Heart right ventricle (tissue), 16 donors: ENCODE measurements at regions not wholly inside any gene's neighbourhood (a gene's known extent, or its start where the extent isn't known, plus 50 kb on each side); places are given as distances from the start of the nearest gene placed in this dataset.

Experiments used
- ATAC-seq, 8 donors: fragments of 200-7000 bp; cut with Tn5 transposase; one replicate each; pipeline ENCODE4 v1.9.1; 2020; ENCODE audit warnings: mild to moderate bottlenecking in 8 of 8, moderate library complexity in 8 of 8, moderate number of reproducible peaks in 1 of 8
- DNase-seq, 2 donors: peaks; one replicate each; pipeline ENCODE4 v3.0.0-alpha.2; 2020
- H3K27ac ChIP-seq, 10 donors: fragments of 200-600 bp; sonication (generic) in 2 of 10; one replicate each; pipeline versions ENCODE4 v1.5.0 to v1.8.0; 2020 to 2022; ENCODE audit warnings: mild to moderate bottlenecking in 3 of 10
- H3K27me3 ChIP-seq, 7 donors: fragments of 200-600 bp; one replicate each; pipeline ENCODE4 v1.8.0; 2021 to 2022; ENCODE audit warnings: mild to moderate bottlenecking in 2 of 7
- H3K36me3 ChIP-seq, 9 donors: fragments of 200-600 bp; sonication (generic) in 1 of 9; one replicate each; pipeline versions ENCODE4 v1.5.0 to v1.8.0; 2020 to 2022; ENCODE audit warnings: mild to moderate bottlenecking in 2 of 9
- H3K4me1 ChIP-seq, 9 donors: fragments of 200-600 bp; sonication (generic) in 1 of 9; one replicate each; pipeline versions ENCODE4 v1.5.0 to v1.8.0; 2020 to 2022; ENCODE audit warnings: mild to moderate bottlenecking in 4 of 9
- H3K4me3 ChIP-seq, 10 donors: fragments of 200-600 bp; sonication (generic) in 2 of 10; one replicate each; pipeline versions ENCODE4 v1.5.0 to v1.8.0; 2020 to 2022; ENCODE audit warnings: mild to moderate bottlenecking in 7 of 10, moderate library complexity in 2 of 10
- H3K9me3 ChIP-seq, 11 donors: fragments of 200-600 bp in 10 of 11; sonication (generic) in 2 of 11; one replicate each; pipeline versions ENCODE4 v1.5.0 to v1.8.0; 2013 to 2022; ENCODE audit warnings: mild to moderate bottlenecking in 2 of 11, control low read depth in 1 of 11, moderate library complexity in 1 of 11
- WGBS, 2 donors: extraction: QIAGEN DNeasy Blood & Tissue Kit; methylation state at CpG; one replicate each; pipeline ENCODE4 v1.1.7; 2013; ENCODE audit warnings: inconsistent platforms in 1 of 2; 5-methylcytosine and 5-hydroxymethylcytosine counted together
- intact Hi-C, 10 donors: fragments of 100-400 bp; cut with DNase I; formaldehyde crosslinking; loops; one replicate each; pipeline versions ENCODE4 v1.11.1 to v1.14.2; 2022
- TF ChIP-seq, protein P1 (sequence below), 9 donors: fragments of 200-600 bp; sonication (generic) in 2 of 9; IDR thresholded peaks; one replicate each; pipeline versions ENCODE4 v1.5.0 to v1.8.0; 2021 to 2022; ENCODE audit warnings: antibody characterized with exemption in 9 of 9, mild to moderate bottlenecking in 5 of 9, moderate library complexity in 1 of 9
- donor health status: Arrhythmogenic right ventricular cardiomyopathy.
- donor health status: ischemic (EF 13 %, LVEDD 7.1; RV severe dilation, severe dysfunction).
- donor health status: healthy with polysubstance abuse.
- donor health status: DM: no; HTN: yes; CAD: no.
- donor health status: DM: no; HTN: no; CAD: no.
- donor health status: ischemic (EF 25% LVEDD 6.9; RV normal size, moderate dysfunction).
- donor health status: ischemic (EF 25% LVEDD 5.7; RV mildly dilated, moderate dysfunction).
- donor health status: healthy.
- donor health status: DM: yes; HTN: yes; CAD: no.
- donor health status: Ischemic cardiomyopathy.
- donor health status: ischemic (EF 35%, LVEDD 5.7; RV mildly dilated, moderate dysfunction).
- donor health status: nonischemic (EF 11% LVEDD 7.7; RV severe dilation, severe dysfunction).
- donor health status: DM: yes; HTN: yes; CAD: no.
- donor health status: PGD.
- donor health status: ischemic (EF 29% LVEDD 5.4; RV normal size, mild dysfunction).
- donor health status: nonischemic (EF 23%, LVEDD 6.1; RV moderate dilation, normal function).

DNA sequence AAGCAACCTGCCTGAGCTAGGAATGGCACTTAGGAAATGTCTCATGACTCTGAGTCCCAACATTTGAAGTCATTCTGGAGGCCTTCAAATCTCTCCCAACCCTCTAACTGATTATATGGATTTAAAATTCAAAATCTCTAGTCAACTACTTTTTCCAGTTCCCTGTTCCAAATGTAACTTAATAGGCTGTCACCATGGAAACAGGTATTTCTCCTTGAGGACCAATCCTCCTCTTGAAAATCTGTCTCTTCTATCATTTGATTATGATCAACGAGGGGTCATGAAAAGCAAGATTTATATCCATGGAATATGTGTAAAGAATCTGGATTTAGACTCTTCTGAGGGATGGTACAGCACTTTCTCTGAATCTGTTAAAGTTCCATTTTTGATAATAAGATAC lies 127.3 kb upstream of the DTNBP1 start:
- no peak overlapping the region for H3K4me3 ChIP-seq
- TF ChIP-seq, protein P1, sequence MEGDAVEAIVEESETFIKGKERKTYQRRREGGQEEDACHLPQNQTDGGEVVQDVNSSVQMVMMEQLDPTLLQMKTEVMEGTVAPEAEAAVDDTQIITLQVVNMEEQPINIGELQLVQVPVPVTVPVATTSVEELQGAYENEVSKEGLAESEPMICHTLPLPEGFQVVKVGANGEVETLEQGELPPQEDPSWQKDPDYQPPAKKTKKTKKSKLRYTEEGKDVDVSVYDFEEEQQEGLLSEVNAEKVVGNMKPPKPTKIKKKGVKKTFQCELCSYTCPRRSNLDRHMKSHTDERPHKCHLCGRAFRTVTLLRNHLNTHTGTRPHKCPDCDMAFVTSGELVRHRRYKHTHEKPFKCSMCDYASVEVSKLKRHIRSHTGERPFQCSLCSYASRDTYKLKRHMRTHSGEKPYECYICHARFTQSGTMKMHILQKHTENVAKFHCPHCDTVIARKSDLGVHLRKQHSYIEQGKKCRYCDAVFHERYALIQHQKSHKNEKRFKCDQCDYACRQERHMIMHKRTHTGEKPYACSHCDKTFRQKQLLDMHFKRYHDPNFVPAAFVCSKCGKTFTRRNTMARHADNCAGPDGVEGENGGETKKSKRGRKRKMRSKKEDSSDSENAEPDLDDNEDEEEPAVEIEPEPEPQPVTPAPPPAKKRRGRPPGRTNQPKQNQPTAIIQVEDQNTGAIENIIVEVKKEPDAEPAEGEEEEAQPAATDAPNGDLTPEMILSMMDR (IDR thresholded peaks at IDR 0.05), result no peak
- no peak for DNase-seq
- 97% methylated on average over 1 of the region's 1 CpG for WGBS, 2 donors
- peaks cover 0 to 19% (median 7%) of the 10 kb centered on the region in 9 donors for H3K4me1 ChIP-seq
- H3K36me3 ChIP-seq, result no peaks in the 10 kb centered on the region
- no peak for ATAC-seq
- H3K27ac ChIP-seq, result no peak overlapping the region
- no peaks in the 10 kb centered on the region for H3K27me3 ChIP-seq
- H3K9me3 ChIP-seq, result no peaks in the 10 kb centered on the region
- intact Hi-C loops, result no loop called here

DNA sequence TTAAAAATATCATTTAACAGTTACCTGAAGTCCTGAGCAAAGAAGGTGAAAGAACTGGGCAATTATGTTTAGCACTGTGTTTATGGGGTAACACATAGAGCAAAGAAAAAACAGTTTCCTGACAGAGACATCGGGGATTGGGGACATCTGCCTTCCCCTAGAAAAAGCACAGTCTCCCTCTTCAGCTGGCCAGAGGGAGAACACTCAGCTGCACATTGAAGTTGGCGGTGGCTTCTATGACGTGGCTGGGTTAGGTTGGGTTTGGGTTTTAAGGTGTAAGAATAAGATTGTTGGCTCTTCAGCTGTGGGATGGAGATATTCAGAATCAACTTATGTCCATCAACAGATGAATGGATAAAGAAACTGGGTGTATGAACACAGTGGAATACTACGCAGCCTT lies 124.0 kb upstream of the DTNBP1 start:
- Histone ChIP-seq H3K4me1 (no peaks in the 10 kb centered on the region), H3K27ac (no peak overlapping the region), H3K9me3 (no peaks in the 10 kb centered on the region), H3K4me3 (no peak overlapping the region), H3K27me3 (no peaks in the 10 kb centered on the region), H3K36me3 (no peaks in the 10 kb centered on the region)
- intact Hi-C loops, result no loop called here
- TF ChIP-seq, protein P1 (IDR thresholded peaks at IDR 0.05), result no peak
- WGBS, 2 donors, result 97 to 99% methylated on average over 4 of the region's 4 CpGs
- DNase-seq (no peak), ATAC-seq (no peak)

GRCh38 chr6:15783484-15783883 lies 120.7 kb upstream of the DTNBP1 start:
- ATAC-seq, result no peak
- WGBS, 2 donors, result 86 to 92% methylated on average over 3 of the region's 3 CpGs
- Histone ChIP-seq H3K27ac (no peak overlapping the region), H3K9me3 (no peaks in the 10 kb centered on the region), H3K36me3 (no peaks in the 10 kb centered on the region), H3K27me3 (no peaks in the 10 kb centered on the region), H3K4me3 (no peak overlapping the region), H3K4me1 (no peaks in the 10 kb centered on the region)
- TF ChIP-seq, protein P1 (IDR thresholded peaks at IDR 0.05), result no peak
- DNase-seq, result no peak
- intact Hi-C loops, result no loop called here

DNA sequence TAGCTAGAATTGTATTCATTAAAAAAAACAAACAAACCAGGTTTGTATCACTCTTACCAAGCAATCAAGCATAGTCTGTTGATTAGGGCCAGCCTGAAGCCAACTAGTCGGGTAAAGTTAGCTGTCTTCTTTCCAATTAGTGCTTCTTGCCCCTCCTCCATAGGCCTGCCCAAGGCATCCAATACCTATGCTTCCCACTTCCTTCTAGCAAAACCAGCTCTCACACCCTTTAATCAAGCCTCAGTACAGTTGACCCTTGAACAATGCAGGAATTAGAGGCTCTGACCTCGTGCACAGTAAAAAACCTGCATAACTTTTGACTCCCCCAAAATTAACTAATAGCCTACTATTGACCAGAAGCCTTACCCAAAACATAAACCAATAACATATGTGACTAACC lies 119.1 kb upstream of the DTNBP1 start:
- Histone ChIP-seq H3K4me1 (no peaks in the 10 kb centered on the region), H3K36me3 (no peaks in the 10 kb centered on the region), H3K27me3 (no peaks in the 10 kb centered on the region), H3K27ac (no peak overlapping the region), H3K9me3 (no peaks in the 10 kb centered on the region), H3K4me3 (no peak overlapping the region)
- 80 to 87% methylated on average over 2 of the region's 2 CpGs for WGBS, 2 donors
- no peak for ATAC-seq
- intact Hi-C loops, result no loop called here
- TF ChIP-seq, protein P1 (IDR thresholded peaks at IDR 0.05), result no peak
- no peak for DNase-seq

GRCh38 chr6:15781333-15781732 lies 118.5 kb upstream of the DTNBP1 start:
- H3K9me3 ChIP-seq, result no peaks in the 10 kb centered on the region
- no peaks in the 10 kb centered on the region for H3K4me1 ChIP-seq
- no peak overlapping the region for H3K27ac ChIP-seq
- H3K27me3 ChIP-seq, result no peaks in the 10 kb centered on the region
- TF ChIP-seq, protein P1 (IDR thresholded peaks at IDR 0.05), result no peak
- intact Hi-C loops, result no loop called here
- DNase-seq (no peak), ATAC-seq (no peak)
- H3K36me3 ChIP-seq, result no peaks in the 10 kb centered on the region
- no peak overlapping the region for H3K4me3 ChIP-seq
- 90% methylated on average over 3 of the region's 3 CpGs for WGBS, 2 donors
